CD4-positive, alpha-beta T cell treated with Interleukin-21 for 1 hour (primary cell): ENCODE measurements at regions not wholly inside any gene's neighbourhood (a gene's known extent, or its start where the extent isn't known, plus 50 kb on each side); places are given as distances from the start of the nearest gene placed in this dataset.
"Not testable (repeated sequence)": the region's sequence is repeated elsewhere in the genome, so short reads cannot be mapped to it uniquely, and the experiment has no call there.

Experiments
- DNase-seq: peaks from one replicate; pipeline ENCODE4 v3.0.0-alpha.2; 2020

DNA sequence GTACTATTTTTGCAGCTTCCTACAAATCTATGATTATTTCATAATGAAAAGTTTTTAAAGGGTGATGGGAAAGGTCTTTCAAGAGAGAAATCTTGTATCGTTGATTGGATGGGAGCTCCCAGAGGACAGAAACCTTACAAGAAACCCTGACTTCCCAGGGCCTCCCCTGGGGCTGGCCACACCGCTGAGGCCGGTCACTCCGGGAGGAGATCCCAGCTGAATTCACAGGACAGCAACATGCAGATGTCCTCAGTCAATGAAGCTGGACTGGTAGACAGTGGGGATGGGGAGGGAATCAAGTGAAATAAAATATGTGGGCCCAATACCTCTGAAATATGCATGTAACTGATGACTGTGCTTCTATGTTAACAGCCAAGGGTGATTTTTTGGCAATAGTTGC lies 135.6 kb downstream of the TFCP2L1 start:
- no peak for DNase-seq

DNA sequence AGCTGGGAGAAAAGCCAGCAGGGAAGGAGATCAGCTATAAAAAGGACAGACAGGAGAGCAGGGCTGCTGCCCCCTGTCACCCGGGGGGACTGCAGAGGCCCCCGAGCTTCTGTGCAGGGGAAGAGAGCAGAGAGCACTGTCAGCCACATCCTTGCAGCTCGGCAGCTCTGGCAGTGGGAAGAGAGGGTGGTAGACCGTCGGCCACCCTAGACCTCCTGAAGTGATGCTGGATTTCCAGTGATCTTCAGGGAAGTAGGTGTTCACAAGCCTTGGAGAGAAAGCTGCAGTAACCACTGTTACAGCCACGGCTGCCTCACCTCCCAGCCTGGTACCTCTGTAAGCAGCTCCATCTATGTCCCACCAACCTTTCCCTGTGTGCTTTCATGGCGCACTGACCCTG lies 134.9 kb downstream of the TFCP2L1 start:
- no peak for DNase-seq

DNA sequence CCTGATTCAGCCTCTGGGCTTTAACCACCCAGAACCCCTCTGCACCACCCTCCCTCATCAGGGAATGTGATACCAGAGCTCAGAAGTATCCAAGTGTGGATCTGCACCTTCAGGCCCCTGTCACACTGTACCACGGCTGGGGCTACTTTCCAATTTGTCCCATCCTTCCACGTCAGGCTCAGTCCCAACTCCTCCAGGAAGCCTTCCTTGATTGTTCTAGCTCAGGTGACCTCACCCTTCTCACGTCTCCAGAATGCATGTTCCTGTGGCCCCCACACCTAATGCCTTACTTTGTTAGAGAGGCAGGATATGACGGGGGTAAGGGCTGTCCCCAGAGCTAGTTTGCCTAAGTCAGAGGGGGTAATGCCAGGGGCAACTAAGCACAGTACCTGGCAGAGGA lies 134.3 kb downstream of the TFCP2L1 start:
- DNase-seq, result no peak

DNA sequence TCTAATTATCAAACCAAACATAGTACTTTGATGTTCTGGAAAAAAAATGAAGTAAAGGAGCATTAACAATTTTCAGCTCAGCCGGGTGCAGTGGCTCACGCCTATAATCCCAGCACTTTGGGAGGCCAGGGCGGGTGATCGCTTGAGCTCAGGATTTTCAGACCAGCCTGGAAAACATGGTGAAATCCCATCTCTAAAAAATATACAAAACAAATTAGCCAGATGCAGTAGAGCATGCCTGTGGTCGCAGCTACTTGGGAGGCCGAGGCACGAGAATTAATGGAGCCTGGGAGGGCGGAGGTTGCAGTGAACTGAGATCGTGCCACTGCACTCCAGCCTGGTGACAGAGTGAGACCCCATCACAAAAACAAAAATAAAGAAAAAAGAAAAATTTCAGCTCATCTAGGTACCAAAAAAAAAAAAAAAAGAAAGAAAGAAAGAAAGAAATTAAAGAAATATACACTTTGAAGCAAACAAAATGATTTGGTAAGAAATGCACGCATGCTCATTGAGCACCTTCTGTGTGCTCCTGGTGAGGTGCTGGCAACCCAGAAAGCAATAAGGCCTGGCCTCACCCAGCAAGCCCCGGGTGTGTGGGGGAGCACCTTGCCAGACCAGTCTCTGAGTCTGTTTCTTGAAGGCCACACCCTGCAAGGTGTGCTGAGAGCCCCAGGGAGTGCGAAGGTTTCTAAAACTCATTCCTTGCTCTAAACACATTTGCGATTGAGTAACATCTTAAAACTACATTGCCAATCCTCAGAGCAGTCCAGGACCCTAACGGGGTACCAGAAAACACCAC lies 133.5 kb downstream of the TFCP2L1 start:
- no peak for DNase-seq

DNA sequence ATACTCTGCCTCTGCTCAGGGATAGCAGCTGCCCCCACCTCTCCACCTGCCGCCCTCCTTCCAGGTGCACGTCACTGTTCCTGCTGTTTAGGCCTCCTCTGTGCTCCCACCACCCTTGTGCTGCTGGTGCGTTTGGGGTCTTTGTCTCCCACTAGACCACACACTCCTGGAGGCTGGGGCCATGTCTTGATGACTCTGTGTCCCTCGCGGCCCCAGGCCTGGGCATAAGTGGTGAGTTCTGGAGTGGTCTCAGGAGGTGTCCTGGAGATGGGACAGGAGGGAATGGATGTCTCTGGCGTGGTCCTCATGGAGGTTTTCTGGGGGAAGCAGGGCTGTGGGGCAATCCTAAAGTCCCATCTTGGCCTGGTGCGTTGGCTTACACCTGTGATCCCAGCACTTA lies 132.1 kb downstream of the TFCP2L1 start:
- DNase-seq, result no peak

DNA sequence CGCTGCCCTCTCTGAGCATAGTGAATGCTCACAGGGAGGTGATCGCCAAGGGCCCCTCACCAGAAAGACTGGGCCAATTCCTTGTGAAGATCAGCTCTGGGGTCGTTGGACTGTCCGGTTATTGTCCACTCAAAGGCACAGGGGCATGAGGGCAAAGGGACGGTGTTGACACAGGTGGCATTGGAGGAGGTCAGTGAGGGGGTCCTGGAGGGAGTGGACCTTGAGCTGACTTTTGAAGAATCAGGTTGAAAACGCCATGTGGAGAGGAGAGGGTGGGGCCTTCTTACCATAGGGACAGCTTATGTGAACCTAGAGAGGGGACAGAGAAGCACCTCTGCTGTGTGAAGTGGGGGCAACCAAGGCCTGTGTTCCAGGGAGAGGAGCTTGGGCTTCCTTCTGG lies 131.5 kb downstream of the TFCP2L1 start:
- no peak for DNase-seq

DNA sequence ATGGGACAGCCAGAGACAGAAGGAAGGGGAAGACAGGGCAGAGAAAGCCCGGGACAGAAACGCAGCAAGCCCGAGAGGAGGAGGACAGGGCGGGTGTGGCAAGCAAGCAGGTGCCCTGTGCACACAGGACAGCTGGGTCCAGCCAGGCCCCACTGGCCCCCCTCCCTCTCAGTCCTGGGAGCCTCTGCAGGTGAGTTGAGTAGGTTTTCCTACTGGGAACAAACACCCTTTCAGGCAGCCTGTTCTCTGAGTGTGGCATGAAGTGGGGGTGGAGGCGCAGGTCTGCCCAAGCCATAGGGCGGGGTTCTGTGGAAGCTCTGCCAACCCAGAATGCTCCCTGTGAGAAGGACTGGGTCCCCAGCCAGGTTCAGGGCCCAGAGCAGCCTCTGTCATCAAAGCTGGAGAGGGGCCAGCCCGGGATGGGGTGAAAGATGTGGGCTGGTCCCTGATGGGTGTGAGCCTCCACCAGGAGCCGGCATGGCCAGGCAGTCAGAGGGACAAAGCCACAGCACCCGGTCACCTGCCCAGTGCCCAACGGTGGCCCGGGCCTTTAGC lies 129.4 kb downstream of the TFCP2L1 start:
- no peak for DNase-seq

DNA sequence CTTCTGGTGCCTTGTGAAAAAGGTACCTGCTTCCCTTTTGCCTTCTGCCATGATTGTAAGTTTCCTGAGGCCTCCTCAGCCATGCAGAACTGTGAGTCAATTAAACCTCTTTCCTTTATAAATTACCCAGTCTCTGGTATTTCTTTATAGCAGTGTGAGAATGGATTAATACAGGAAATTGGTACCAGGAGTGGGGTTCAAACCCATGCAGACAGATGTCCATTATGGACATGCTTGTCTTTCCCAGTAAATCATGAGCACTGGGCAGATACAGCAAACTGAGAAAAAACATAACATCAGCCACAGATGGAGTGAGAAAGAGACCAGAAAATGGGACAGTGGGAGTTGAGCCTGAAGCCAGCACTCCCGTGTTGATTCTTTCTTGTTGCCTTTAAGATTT lies 127.5 kb downstream of the TFCP2L1 start:
- DNase-seq, result not testable (repeated sequence)

DNA sequence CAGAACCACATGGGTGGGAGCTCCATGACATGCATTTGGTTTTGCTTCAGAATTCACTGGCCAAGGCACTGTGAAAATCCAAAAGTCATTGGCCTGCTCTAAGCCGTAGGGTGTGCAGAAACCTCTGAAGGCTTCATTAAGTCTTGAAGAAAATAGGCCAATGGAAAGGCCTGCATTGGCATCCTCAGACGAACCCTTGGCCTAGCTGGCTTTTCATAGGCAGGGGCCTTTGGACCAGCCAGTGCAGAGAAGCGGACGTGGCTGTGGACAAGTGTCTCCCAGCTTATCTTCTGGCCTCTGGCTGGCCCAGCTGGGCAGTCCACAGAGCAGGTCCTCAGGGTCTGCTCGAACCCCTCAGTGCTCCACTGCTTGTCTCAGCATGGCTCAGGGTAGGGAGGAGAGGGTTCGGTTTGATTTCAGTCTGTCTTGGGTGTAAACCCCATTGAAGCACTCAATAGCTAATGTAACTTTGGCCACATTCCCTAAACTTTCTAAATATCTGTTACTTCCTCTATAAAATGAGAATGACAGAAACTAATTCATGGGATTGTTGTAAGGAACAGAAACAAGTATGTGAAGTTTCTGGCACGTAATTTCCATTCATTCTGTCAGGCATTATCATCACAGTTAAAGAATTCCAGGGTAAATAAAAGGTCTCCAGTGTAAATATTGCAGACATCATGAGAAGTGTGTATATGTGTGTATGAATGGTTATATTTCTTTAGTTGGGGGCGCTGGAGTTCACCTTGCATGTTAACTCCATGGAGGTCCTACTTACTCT lies 125.5 kb downstream of the TFCP2L1 start:
- DNase-seq, result no peak

DNA sequence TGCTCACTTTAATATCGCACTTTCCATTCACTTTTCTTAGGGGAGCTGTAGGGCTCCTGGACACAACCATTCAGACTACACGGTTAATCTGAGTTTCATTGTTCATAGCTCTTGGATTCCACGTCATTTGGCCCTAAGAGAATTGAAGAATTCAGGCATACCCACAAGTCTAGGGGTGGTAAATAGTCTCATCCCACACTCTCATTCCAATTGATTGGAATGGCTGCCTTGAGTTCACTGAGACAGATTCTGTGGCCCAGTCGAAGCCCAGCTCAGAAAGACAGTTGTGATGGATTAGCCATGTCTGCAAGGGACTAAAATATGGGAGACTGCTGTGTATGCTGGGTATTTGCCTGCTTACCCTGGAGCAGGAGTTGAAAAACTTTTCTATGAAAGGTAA lies 124.6 kb downstream of the TFCP2L1 start:
- DNase-seq, result no peak

DNA sequence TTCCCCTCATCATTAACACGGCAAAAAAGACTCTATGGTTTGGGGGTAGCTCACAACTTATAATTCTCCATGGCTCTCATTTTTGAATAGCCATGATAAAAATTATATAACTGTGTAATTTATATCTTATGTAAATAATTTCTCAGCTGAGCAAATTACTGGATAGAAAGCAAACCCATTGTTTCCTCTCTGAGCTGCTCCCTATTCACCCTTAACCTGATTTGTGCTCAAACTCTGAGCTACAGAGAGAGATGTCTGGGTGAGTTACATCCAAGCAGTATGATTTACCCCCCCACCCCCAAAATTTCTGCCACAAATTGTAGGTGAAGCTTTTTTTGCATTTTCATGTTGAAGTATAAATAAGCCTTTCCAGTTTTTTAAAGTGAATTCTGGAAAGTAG lies 123.7 kb downstream of the TFCP2L1 start:
- no peak for DNase-seq

DNA sequence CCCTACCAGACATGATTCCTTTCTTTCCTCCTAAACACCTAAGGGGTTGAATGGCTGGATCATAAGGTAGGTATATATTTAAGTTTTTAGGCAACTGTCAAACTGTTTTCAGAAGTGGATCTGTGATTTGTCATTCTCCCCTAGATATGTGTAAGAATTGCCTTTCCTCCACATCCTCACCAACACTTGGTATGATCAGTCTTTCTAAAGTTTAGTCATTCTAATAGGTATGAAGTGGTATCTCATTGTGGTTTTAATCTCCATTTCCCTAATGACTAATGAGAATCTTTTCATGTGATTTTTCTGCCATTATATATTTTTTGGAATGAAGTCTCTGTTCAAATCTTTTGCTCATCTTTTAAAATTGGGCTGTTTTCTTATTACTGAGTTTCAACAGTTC lies 122.1 kb downstream of the TFCP2L1 start:
- no peak for DNase-seq

DNA sequence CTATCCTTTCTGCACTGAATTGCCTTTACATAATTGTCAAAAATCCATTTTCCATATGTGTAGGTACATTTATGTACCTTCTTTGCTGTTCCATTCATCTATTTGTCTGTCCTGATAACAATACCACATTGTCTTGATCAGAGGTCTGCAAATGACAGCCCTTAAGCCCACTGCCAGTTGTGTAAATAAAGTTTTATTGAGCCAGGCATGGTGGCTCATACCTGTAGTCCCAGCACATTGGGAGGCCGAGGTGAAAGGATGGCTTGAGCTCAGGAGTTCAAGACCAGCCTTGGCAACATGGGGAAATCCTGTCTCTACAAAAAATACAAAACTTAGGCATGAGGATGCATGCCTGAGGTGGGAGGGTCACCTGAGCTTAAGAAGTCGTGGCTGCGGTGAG lies 121.0 kb downstream of the TFCP2L1 start:
- no peak for DNase-seq

DNA sequence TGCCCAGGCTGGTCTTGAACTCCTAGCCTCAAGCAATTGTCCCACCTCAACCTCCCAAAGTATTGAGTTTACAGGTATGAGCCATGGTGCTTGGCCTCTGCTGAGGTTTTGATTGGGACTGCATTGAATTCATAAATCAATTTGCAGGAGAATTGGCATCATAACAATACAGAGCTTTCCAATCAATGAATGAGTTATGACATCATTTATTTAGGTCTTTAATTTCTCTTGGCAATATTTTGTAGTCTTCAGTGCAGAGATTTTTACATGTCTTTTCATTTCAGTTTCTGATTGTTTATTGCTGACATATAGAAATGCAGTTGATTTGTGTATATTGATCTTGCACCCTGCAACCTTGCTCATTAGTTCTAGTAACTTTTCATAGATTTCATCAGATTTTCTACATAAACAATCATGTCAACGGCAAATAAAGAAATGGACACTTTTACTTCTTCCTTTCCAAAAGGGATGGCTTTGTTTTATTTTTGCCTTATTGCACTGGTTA lies 119.9 kb downstream of the TFCP2L1 start:
- DNase-seq, result no peak
